H9 (cell line): ENCODE measurements at regions not wholly inside any gene's neighbourhood (a gene's known extent, or its start where the extent isn't known, plus 50 kb on each side); places are given as distances from the start of the nearest gene placed in this dataset.
A peak's percentile ranks its signal among the peaks of the same experiment; 100 is the strongest.

Experiments used
- DNase-seq: peaks from one replicate; pipeline ENCODE4 v3.0.0-alpha.2; 2017
- H2AFZ ChIP-seq: one replicate; pipeline ENCODE4 v1.6.1; 2013; ENCODE audit warnings: mild to moderate bottlenecking, low read length, control low read depth, moderate library complexity
- H2AK5ac ChIP-seq: 2 replicates; pipeline ENCODE4 v1.6.1; 2013; ENCODE audit warnings: low read length, control low read depth, mixed read lengths; ENCODE audit not compliant: insufficient read length
- H2BK120ac ChIP-seq: one replicate; pipeline ENCODE4 v1.6.1; 2013; ENCODE audit warnings: low read depth, mild to moderate bottlenecking, low read length, control low read depth, inconsistent platforms; ENCODE audit not compliant: poor library complexity, severe bottlenecking
- H2BK12ac ChIP-seq: 2 replicates; pipeline ENCODE4 v1.6.1; 2013; ENCODE audit warnings: low read length, control low read depth, mixed read lengths, low read depth; ENCODE audit not compliant: insufficient read length
- H2BK15ac ChIP-seq: 2 replicates; pipeline ENCODE4 v1.6.1; 2013; ENCODE audit warnings: low read depth, low read length, control low read depth
- H2BK20ac ChIP-seq: one replicate; pipeline ENCODE4 v1.6.1; 2013; ENCODE audit warnings: low read depth, mild to moderate bottlenecking, low read length, control low read depth, inconsistent platforms; ENCODE audit not compliant: poor library complexity, severe bottlenecking
- H2BK5ac ChIP-seq: 2 replicates; pipeline ENCODE4 v1.6.1; 2013; ENCODE audit warnings: low read length, control low read depth, mixed read lengths; ENCODE audit not compliant: insufficient read length
- H3K14ac ChIP-seq: 2 replicates; pipeline ENCODE4 v1.6.1; 2013; ENCODE audit warnings: low read length, control low read depth; ENCODE audit not compliant: insufficient read depth
- H3K18ac ChIP-seq: 2 replicates; pipeline ENCODE4 v1.6.1; 2013; ENCODE audit warnings: low read depth, mild to moderate bottlenecking, mixed read lengths, low read length, control low read depth; ENCODE audit not compliant: insufficient read length
- H3K23ac ChIP-seq: 2 replicates; pipeline ENCODE4 v1.6.1; 2013; ENCODE audit warnings: low read length, control low read depth, mixed read lengths, low read depth; ENCODE audit not compliant: insufficient read length
- H3K23me2 ChIP-seq: 2 replicates; pipeline ENCODE4 v1.6.1; 2013; ENCODE audit warnings: low read depth, mild to moderate bottlenecking, mixed read lengths, low read length, control low read depth; ENCODE audit not compliant: insufficient read length, poor library complexity, severe bottlenecking
- H3K27ac ChIP-seq: 2 replicates; pipeline ENCODE4 v1.5.1; 2013; ENCODE audit warnings: low read length, control low read depth, mixed read lengths, low read depth; ENCODE audit not compliant: insufficient read length
- H3K27me3 ChIP-seq: 2 replicates; pipeline ENCODE4 v1.6.1; 2013; ENCODE audit warnings: low read length, control low read depth, inconsistent platforms; ENCODE audit not compliant: insufficient read depth
- H3K4ac ChIP-seq: 2 replicates; pipeline ENCODE4 v1.6.1; 2013; ENCODE audit warnings: low read depth, mild to moderate bottlenecking, control low read depth, inconsistent platforms, low read length, moderate library complexity
- H3K4me1 ChIP-seq: 2 replicates; pipeline ENCODE4 v1.6.1; 2013; ENCODE audit warnings: low read length, control low read depth, inconsistent platforms; ENCODE audit not compliant: insufficient read depth
- H3K4me2 ChIP-seq: 2 replicates; pipeline ENCODE4 v1.6.1; 2013; ENCODE audit warnings: low read length, control low read depth, mixed read lengths; ENCODE audit not compliant: insufficient read length, insufficient read depth
- H3K56ac ChIP-seq: 2 replicates; pipeline ENCODE4 v1.6.1; 2013; ENCODE audit warnings: low read depth, mild to moderate bottlenecking, mixed read lengths, low read length, control low read depth; ENCODE audit not compliant: insufficient read length
- H3K79me1 ChIP-seq: 2 replicates; pipeline ENCODE4 v1.6.1; 2013; ENCODE audit warnings: low read depth, mild to moderate bottlenecking, moderate library complexity, low read length, control low read depth, inconsistent platforms; ENCODE audit not compliant: insufficient read depth, poor library complexity, severe bottlenecking
- H3K79me2 ChIP-seq: 2 replicates; pipeline ENCODE4 v1.6.1; 2013; ENCODE audit warnings: low read length, control low read depth, inconsistent platforms; ENCODE audit not compliant: insufficient read depth
- H3K9ac ChIP-seq: 2 replicates; pipeline ENCODE4 v1.6.1; 2013; ENCODE audit warnings: low read length, control low read depth, mixed read lengths; ENCODE audit not compliant: insufficient read length; ENCODE audit errors: extremely low read depth
- H3K9me3 ChIP-seq: one replicate; pipeline ENCODE4 v1.6.1; 2013; ENCODE audit warnings: low read depth, low read length, inconsistent platforms; ENCODE audit not compliant: control insufficient read depth
- H3T11ph ChIP-seq: one replicate; pipeline ENCODE4 v1.6.1; 2013; ENCODE audit warnings: mild to moderate bottlenecking, low read length, control low read depth, inconsistent platforms
- H4K20me1 ChIP-seq: one replicate; pipeline ENCODE4 v1.6.1; 2013; ENCODE audit not compliant: control insufficient read depth, insufficient read length, insufficient read depth
- H4K5ac ChIP-seq: 2 replicates; pipeline ENCODE4 v1.6.1; 2013; ENCODE audit warnings: low read depth, mild to moderate bottlenecking, mixed read lengths, low read length, control low read depth; ENCODE audit not compliant: insufficient read length
- H4K8ac ChIP-seq: replicated peaks from 2 replicates; pipeline ENCODE4 v1.6.1; 2013; ENCODE audit warnings: low read length, control low read depth, mixed read lengths, low read depth; ENCODE audit not compliant: insufficient read length
- H4K91ac ChIP-seq: 2 replicates; pipeline ENCODE4 v1.6.1; 2013; ENCODE audit warnings: low read depth, mild to moderate bottlenecking, moderate library complexity, mixed read lengths, low read length, control low read depth; ENCODE audit not compliant: insufficient read length
- H3K27ac Mint-ChIP-seq, 3 experiments: 2 replicates in 2 of 3; 3 replicates in 1 of 3; pipeline ENCODE4 v1.8.0; 2020 to 2021; ENCODE audit warnings: mixed read lengths in 3 of 3, mild to moderate bottlenecking in 1 of 3, moderate library complexity in 1 of 3
- H3K27me3 Mint-ChIP-seq: 2 replicates; pipeline ENCODE4 v1.8.0; 2021; ENCODE audit warnings: low read depth, mild to moderate bottlenecking, moderate library complexity, mixed read lengths
- H3K36me3 Mint-ChIP-seq, 3 experiments: 2 replicates in 2 of 3; 3 replicates in 1 of 3; pipeline ENCODE4 v1.8.0; 2020 to 2021; ENCODE audit warnings: low read depth in 3 of 3, mixed read lengths in 3 of 3; ENCODE audit not compliant: insufficient read depth in 1 of 3
- H3K4me1 Mint-ChIP-seq, 2 experiments: 2 replicates each; pipeline ENCODE4 v1.8.0; 2020; ENCODE audit warnings: mixed read lengths in 2 of 2
- H3K4me3 Mint-ChIP-seq, 2 experiments: 2 replicates in 1 of 2; 3 replicates in 1 of 2; pipeline ENCODE4 v1.8.0; 2020 to 2021; ENCODE audit warnings: mild to moderate bottlenecking in 2 of 2, mixed read lengths in 2 of 2, moderate library complexity in 1 of 2
- H3K9me3 Mint-ChIP-seq, 2 experiments: 2 replicates in 1 of 2; 3 replicates in 1 of 2; pipeline ENCODE4 v1.8.0; 2020; ENCODE audit warnings: mild to moderate bottlenecking in 2 of 2, mixed read lengths in 2 of 2, moderate library complexity in 1 of 2
- WGBS: extraction: QIAGEN DNeasy Blood & Tissue Kit; methylation state at CpG from one replicate; pipeline ENCODE4 v1.1.7; 2013; ENCODE audit warnings: missing lambda C conversion rate, low lambda C conversion rate, mixed read lengths; ENCODE audit not compliant: insufficient read length; ENCODE audit errors: extremely low coverage; 5-methylcytosine and 5-hydroxymethylcytosine counted together
- TF ChIP-seq, protein P1 (sequence below): fragments of 200-600 bp; sonication (generic); conservative IDR thresholded peaks from 3 replicates; pipeline ENCODE4 v1.8.0; 2021; ENCODE audit warnings: antibody characterized with exemption, mild to moderate bottlenecking

DNA sequence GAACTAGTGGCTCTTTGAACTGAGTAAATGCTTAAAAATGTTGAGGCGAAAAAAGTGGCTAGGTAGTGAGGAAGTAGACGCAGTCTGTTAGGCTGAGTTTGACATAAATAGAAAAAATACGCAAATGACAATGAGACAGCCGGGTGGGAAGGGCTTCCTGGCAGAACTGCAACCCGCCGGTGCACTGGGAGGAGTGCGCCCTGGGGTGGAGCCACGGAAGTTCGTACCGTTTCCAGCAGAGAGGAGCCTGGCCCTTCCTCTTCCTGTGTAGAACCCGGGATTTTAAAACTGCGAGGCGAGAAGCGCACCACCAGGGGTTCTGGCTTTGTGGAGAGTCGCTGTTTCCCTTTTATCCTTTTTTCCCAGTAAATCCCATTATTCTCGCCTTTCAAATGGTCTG is 602.6 kb downstream of the PYDC2 start:
- Histone ChIP-seq H4K8ac (no peak overlapping the region), H3K14ac (no peak overlapping the region), H2AFZ (peak overlapping the region; percentile 3), H3K9me3 (no peaks in the 10 kb centered on the region), H2BK15ac (no peak overlapping the region), H4K91ac (no peak overlapping the region), H2BK12ac (no peak overlapping the region), H3K56ac (no peak overlapping the region), H3K9ac (no peak overlapping the region), H4K20me1 (no peaks in the 10 kb centered on the region), H3K4me2 (peak overlapping the region; percentile 22), H3K23ac (no peak overlapping the region), H3K79me2 (no peaks in the 10 kb centered on the region), H3T11ph (no peak overlapping the region), H3K4me1 (no peaks in the 10 kb centered on the region), H2BK20ac (no peak overlapping the region), H3K18ac (no peak overlapping the region), H4K5ac (no peak overlapping the region), H2AK5ac (no peak overlapping the region), H2BK120ac (no peak overlapping the region), H3K79me1 (no peaks in the 10 kb centered on the region), H2BK5ac (no peak overlapping the region), H3K27me3 (no peaks in the 10 kb centered on the region), H3K27ac (no peak overlapping the region), H3K23me2 (no peaks in the 10 kb centered on the region), H3K4ac (no peak overlapping the region)
- Mint-ChIP-seq H3K36me3 (no peaks in the 10 kb centered on the region), H3K4me3 (peak overlapping the region in 1 of 2 experiments; percentile 35; a peak in 2 of 5 replicates), H3K9me3 (no peaks in the 10 kb centered on the region), H3K27ac (peak overlapping the region; percentile 20 to 52 (median 41); a peak in 3 of 7 replicates), H3K4me1 (peaks cover 15 to 18% of the 10 kb centered on the region in 2 experiments), H3K27me3 (no peaks in the 10 kb centered on the region)
- TF ChIP-seq, protein P1, sequence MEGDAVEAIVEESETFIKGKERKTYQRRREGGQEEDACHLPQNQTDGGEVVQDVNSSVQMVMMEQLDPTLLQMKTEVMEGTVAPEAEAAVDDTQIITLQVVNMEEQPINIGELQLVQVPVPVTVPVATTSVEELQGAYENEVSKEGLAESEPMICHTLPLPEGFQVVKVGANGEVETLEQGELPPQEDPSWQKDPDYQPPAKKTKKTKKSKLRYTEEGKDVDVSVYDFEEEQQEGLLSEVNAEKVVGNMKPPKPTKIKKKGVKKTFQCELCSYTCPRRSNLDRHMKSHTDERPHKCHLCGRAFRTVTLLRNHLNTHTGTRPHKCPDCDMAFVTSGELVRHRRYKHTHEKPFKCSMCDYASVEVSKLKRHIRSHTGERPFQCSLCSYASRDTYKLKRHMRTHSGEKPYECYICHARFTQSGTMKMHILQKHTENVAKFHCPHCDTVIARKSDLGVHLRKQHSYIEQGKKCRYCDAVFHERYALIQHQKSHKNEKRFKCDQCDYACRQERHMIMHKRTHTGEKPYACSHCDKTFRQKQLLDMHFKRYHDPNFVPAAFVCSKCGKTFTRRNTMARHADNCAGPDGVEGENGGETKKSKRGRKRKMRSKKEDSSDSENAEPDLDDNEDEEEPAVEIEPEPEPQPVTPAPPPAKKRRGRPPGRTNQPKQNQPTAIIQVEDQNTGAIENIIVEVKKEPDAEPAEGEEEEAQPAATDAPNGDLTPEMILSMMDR = peak; percentile 43; the same call in 1 of the 3 replicates
- peak; percentile 66 for DNase-seq
- no CpG with 5 or more reads among the region's 16 CpGs for WGBS
